LNCaP clone FGC (cell line): ENCODE measurements at regions not wholly inside any gene's neighbourhood (a gene's known extent, or its start where the extent isn't known, plus 50 kb on each side); places are given as distances from the start of the nearest gene placed in this dataset.
"Not testable (repeated sequence)": the region's sequence is repeated elsewhere in the genome, so short reads cannot be mapped to it uniquely, and the experiment has no call there.

Experiments
- DNase-seq: peaks from one replicate; pipeline ENCODE4 v3.0.0-alpha.2; 2011; ENCODE audit warnings: low read depth
- H3K4me3 ChIP-seq: 2 replicates; pipeline ENCODE4 v1.5.1; 2011; ENCODE audit warnings: mild to moderate bottlenecking, low read depth, low read length, control low read depth
- CTCF ChIP-seq: IDR thresholded peaks from 2 replicates; pipeline ENCODE4 v1.5.1; 2012; ENCODE audit warnings: mild to moderate bottlenecking; ENCODE audit not compliant: control insufficient read depth, insufficient read depth; ENCODE audit errors: extremely low read depth

GRCh38 chr16:88327561-88328312, 55.0 kb upstream of the ZNF469 start:
- no peak for DNase-seq
- no peak for TF ChIP-seq CTCF
- H3K4me3 ChIP-seq, result no peak overlapping the region

GRCh38 chr16:88328313-88328980, 54.3 kb upstream of the ZNF469 start:
- no peak overlapping the region for H3K4me3 ChIP-seq
- no peak for TF ChIP-seq CTCF
- DNase-seq, result no peak

- no peak for TF ChIP-seq CTCF
- DNase-seq, result no peak
- no peak overlapping the region for H3K4me3 ChIP-seq
Observed at GRCh38 chr16:88329726-88330700, 52.7 kb upstream of the ZNF469 start.

- DNase-seq, result no peak
- TF ChIP-seq CTCF, result no peak
- no peak overlapping the region for H3K4me3 ChIP-seq
Observed at GRCh38 chr16:88330971-88331890, 51.5 kb upstream of the ZNF469 start.

- no peak overlapping the region for H3K4me3 ChIP-seq
- TF ChIP-seq CTCF, result no peak
- DNase-seq, result peak; percentile 43
Observed at GRCh38 chr16:88331989-88332920, 50.5 kb upstream of the ZNF469 start.

- not testable (repeated sequence) for DNase-seq, H3K4me3 ChIP-seq
Observed at GRCh38 chr16:88332921-88333825, 49.6 kb upstream of the ZNF469 start.
